NCI-H2196 treated with DMSO at 0.1 percent for 48 hours (cell line): ENCODE measurements at regions not wholly inside any gene's neighbourhood (a gene's known extent, or its start where the extent isn't known, plus 50 kb on each side); places are given as distances from the start of the nearest gene placed in this dataset.
"Not testable (repeated sequence)": the region's sequence is repeated elsewhere in the genome, so short reads cannot be mapped to it uniquely, and the experiment has no call there.

Source experiments
- DNase-seq: peaks from one replicate; lab custom pipeline; 2025; ENCODE audit not compliant: unreplicated experiment; lab: John Stamatoyannopoulos, UW

GRCh38 chr4:181830404-181831035, 412.7 kb upstream of the TENM3 start:
- DNase-seq, result no peak

GRCh38 chr4:181834071-181834470, 409.1 kb upstream of the TENM3 start:
- no peak for DNase-seq

- DNase-seq, result no peak
Measured at GRCh38 chr4:181835348-181835747, 407.9 kb upstream of the TENM3 start.

GRCh38 chr4:181838253-181838652, 404.9 kb upstream of the TENM3 start:
- no peak for DNase-seq

GRCh38 chr4:181843797-181844196, 399.4 kb upstream of the TENM3 start:
- not testable (repeated sequence) for DNase-seq

- no peak for DNase-seq
Measured at GRCh38 chr4:181845617-181846016, 397.6 kb upstream of the TENM3 start.

GRCh38 chr4:181846934-181847333, 396.3 kb upstream of the TENM3 start:
- no peak for DNase-seq

- no peak for DNase-seq
Measured at GRCh38 chr4:181848357-181848756, 394.8 kb upstream of the TENM3 start.

- DNase-seq, result no peak
Measured at GRCh38 chr4:181849472-181849871, 393.7 kb upstream of the TENM3 start.

GRCh38 chr4:181853881-181854511, 389.2 kb upstream of the TENM3 start:
- no peak for DNase-seq

- no peak for DNase-seq
Measured at GRCh38 chr4:181855307-181855706, 387.9 kb upstream of the TENM3 start.

GRCh38 chr4:181857471-181857870, 385.7 kb upstream of the TENM3 start:
- DNase-seq, result not testable (repeated sequence)

GRCh38 chr4:181858741-181859140, 384.5 kb upstream of the TENM3 start:
- no peak for DNase-seq

GRCh38 chr4:181859439-181859838, 383.8 kb upstream of the TENM3 start:
- no peak for DNase-seq

- DNase-seq, result no peak
Measured at GRCh38 chr4:181860157-181860556, 383.0 kb upstream of the TENM3 start.

GRCh38 chr4:181860668-181861067, 382.5 kb upstream of the TENM3 start:
- no peak for DNase-seq

- DNase-seq, result no peak
Measured at GRCh38 chr4:181863856-181864255, 379.3 kb upstream of the TENM3 start.

GRCh38 chr4:181870326-181870725, 372.9 kb upstream of the TENM3 start:
- DNase-seq, result no peak

GRCh38 chr4:181874602-181875001, 368.6 kb upstream of the TENM3 start:
- DNase-seq, result no peak

- no peak for DNase-seq
Measured at GRCh38 chr4:181877329-181877848, 365.8 kb upstream of the TENM3 start.

GRCh38 chr4:181890031-181890430, 353.2 kb upstream of the TENM3 start:
- DNase-seq, result no peak

- DNase-seq, result no peak
Measured at GRCh38 chr4:181890911-181891310, 352.3 kb upstream of the TENM3 start.

- no peak for DNase-seq
Measured at GRCh38 chr4:181896614-181897013, 346.6 kb upstream of the TENM3 start.
